Neural cell (in vitro differentiated cells): ENCODE measurements at regions not wholly inside any gene's neighbourhood (a gene's known extent, or its start where the extent isn't known, plus 50 kb on each side); places are given as distances from the start of the nearest gene placed in this dataset.

Experiments
- H2AFZ ChIP-seq: fragments of 200-600, 300-800 bp; sonication (generic), shearing (Covaris generic); 2 replicates; pipeline ENCODE4 v1.6.0; 2014; ENCODE audit warnings: low read depth, mild to moderate bottlenecking, antibody characterized with exemption, low read length, moderate library complexity
- H3F3A ChIP-seq: fragments of 200-600 bp; shearing (Covaris generic); 2 replicates; pipeline ENCODE4 v1.6.1; 2016; ENCODE audit warnings: mild to moderate bottlenecking, moderate library complexity, mixed read lengths, antibody characterized with exemption, low read length; ENCODE audit not compliant: insufficient read depth, poor library complexity, severe bottlenecking
- H3K27ac ChIP-seq: fragments of 200-600, 300-800 bp; sonication (generic), shearing (Covaris generic); 2 replicates; pipeline ENCODE4 v1.5.1; 2014; ENCODE audit warnings: mild to moderate bottlenecking, low read length, moderate library complexity
- H3K27me3 ChIP-seq: fragments of 300-800, 200-600 bp; sonication (generic), shearing (Covaris generic); 2 replicates; pipeline ENCODE4 v1.6.0; 2014; ENCODE audit warnings: mild to moderate bottlenecking, low read depth, low read length, moderate library complexity; ENCODE audit not compliant: insufficient read depth
- H3K36me3 ChIP-seq: fragments of 300-800, 200-600 bp; sonication (generic), shearing (Covaris generic); 2 replicates; pipeline ENCODE4 v1.5.1; 2014; ENCODE audit warnings: mild to moderate bottlenecking, antibody characterized with exemption, low read length, moderate library complexity; ENCODE audit not compliant: insufficient read depth
- H3K4me2 ChIP-seq: fragments of 300-800, 200-600 bp; sonication (generic), shearing (Covaris generic); 2 replicates; pipeline ENCODE4 v1.6.0; 2014; ENCODE audit warnings: mild to moderate bottlenecking, low read length
- H3K4me3 ChIP-seq: fragments of 300-800, 200-600 bp; sonication (generic), shearing (Covaris generic); 2 replicates; pipeline ENCODE4 v1.5.1; 2014; ENCODE audit warnings: mild to moderate bottlenecking, low read length, moderate library complexity
- H3K79me2 ChIP-seq: fragments of 200-600 bp; shearing (Covaris generic); replicated peaks from 2 replicates; pipeline ENCODE4 v1.6.0; 2014; ENCODE audit warnings: mild to moderate bottlenecking, low read length, moderate library complexity; ENCODE audit not compliant: insufficient read depth
- H3K9ac ChIP-seq: fragments of 300-800, 200-600 bp; sonication (generic), shearing (Covaris generic); 2 replicates; pipeline ENCODE4 v1.6.1; 2016; ENCODE audit warnings: mild to moderate bottlenecking, low read length, mixed read lengths
- H3K9me2 ChIP-seq: fragments of 200-600 bp; shearing (Covaris generic); 2 replicates; pipeline ENCODE4 v1.6.1; 2016; ENCODE audit warnings: mild to moderate bottlenecking, low read length, mixed read lengths; ENCODE audit not compliant: insufficient read depth
- H3K9me3 ChIP-seq: fragments of 200-600, 300-800 bp; sonication (generic), shearing (Covaris generic); 2 replicates; pipeline ENCODE4 v1.6.1; 2016; ENCODE audit warnings: mild to moderate bottlenecking, mixed run types, low read length, moderate library complexity, mixed read lengths
- H4K20me1 ChIP-seq: fragments of 200-600 bp; shearing (Covaris generic); 2 replicates; pipeline ENCODE4 v1.6.1; 2016; ENCODE audit warnings: mild to moderate bottlenecking, mixed run types; ENCODE audit not compliant: insufficient read depth
- CTCF ChIP-seq: fragments of 450-650 bp; IDR thresholded peaks from 2 replicates; pipeline ENCODE4 v1.5.1; 2014; ENCODE audit warnings: antibody characterized with exemption, mild to moderate bottlenecking, moderate library complexity; ENCODE audit not compliant: poor library complexity, severe bottlenecking
- EP300 ChIP-seq: fragments of 450-650 bp; conservative IDR thresholded peaks from 2 replicates; pipeline ENCODE4 v1.6.1; 2014; ENCODE audit warnings: antibody characterized with exemption, mild to moderate bottlenecking, moderate library complexity; ENCODE audit not compliant: poor library complexity, severe bottlenecking
- EZH2 ChIP-seq: fragments of 200-600, 300-800 bp; shearing (Covaris generic), sonication (generic); IDR thresholded peaks from 2 replicates; pipeline ENCODE4 v1.6.1; 2014; ENCODE audit warnings: antibody characterized with exemption, low read length, borderline replicate concordance, mild to moderate bottlenecking; ENCODE audit not compliant: insufficient read depth, poor library complexity, severe bottlenecking
- MXI1 ChIP-seq: fragments of 450-650 bp; conservative IDR thresholded peaks from 2 replicates; pipeline ENCODE4 v1.6.1; 2014; ENCODE audit warnings: antibody characterized with exemption, mild to moderate bottlenecking; ENCODE audit not compliant: poor library complexity, severe bottlenecking
- POLR2AphosphoS5 ChIP-seq: IDR thresholded peaks from 2 replicates; pipeline ENCODE4 v1.6.1; 2012
- RAD21 ChIP-seq: fragments of 450-650 bp; conservative IDR thresholded peaks from 2 replicates; pipeline ENCODE4 v1.6.1; 2014; ENCODE audit warnings: antibody characterized with exemption, mild to moderate bottlenecking, moderate library complexity
- SMC3 ChIP-seq: fragments of 450-650 bp; conservative IDR thresholded peaks from 2 replicates; pipeline ENCODE4 v1.6.1; 2014; ENCODE audit warnings: antibody characterized with exemption, mild to moderate bottlenecking, moderate library complexity; ENCODE audit not compliant: poor library complexity
- TAF1 ChIP-seq: IDR thresholded peaks from 2 replicates; pipeline ENCODE4 v1.6.1; 2012; ENCODE audit warnings: low read depth
- TF ChIP-seq, protein P1 (sequence below): IDR thresholded peaks from 2 replicates; pipeline ENCODE4 v1.6.1; 2012; ENCODE audit warnings: borderline replicate concordance

DNA sequence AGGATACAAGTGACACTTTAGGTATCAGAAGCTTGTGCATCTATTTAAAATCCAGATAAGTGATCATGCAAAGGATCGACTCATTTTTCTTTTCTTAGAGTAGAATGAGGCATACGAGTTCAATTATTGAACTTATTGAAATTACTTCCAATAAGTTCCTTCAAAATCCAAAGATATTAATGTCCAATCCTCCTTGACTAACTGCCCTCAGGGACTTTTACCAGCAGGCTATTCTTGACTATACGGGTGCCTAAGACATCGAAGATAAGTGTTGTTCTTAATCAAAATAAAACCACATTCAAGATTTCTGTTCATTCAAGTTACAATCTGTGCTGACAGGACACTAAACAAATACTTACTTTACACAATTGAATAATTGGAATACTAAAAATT, 74.5 kb upstream of the SP4 start:
- H3K36me3 ChIP-seq, result no peaks in the 10 kb centered on the region
- TF ChIP-seq RAD21 (no peak), CTCF (no peak), EP300 (no peak), MXI1 (no peak), TAF1 (no peak), EZH2 (no peak), POLR2AphosphoS5 (no peak), SMC3 (no peak)
- TF ChIP-seq, protein P1, sequence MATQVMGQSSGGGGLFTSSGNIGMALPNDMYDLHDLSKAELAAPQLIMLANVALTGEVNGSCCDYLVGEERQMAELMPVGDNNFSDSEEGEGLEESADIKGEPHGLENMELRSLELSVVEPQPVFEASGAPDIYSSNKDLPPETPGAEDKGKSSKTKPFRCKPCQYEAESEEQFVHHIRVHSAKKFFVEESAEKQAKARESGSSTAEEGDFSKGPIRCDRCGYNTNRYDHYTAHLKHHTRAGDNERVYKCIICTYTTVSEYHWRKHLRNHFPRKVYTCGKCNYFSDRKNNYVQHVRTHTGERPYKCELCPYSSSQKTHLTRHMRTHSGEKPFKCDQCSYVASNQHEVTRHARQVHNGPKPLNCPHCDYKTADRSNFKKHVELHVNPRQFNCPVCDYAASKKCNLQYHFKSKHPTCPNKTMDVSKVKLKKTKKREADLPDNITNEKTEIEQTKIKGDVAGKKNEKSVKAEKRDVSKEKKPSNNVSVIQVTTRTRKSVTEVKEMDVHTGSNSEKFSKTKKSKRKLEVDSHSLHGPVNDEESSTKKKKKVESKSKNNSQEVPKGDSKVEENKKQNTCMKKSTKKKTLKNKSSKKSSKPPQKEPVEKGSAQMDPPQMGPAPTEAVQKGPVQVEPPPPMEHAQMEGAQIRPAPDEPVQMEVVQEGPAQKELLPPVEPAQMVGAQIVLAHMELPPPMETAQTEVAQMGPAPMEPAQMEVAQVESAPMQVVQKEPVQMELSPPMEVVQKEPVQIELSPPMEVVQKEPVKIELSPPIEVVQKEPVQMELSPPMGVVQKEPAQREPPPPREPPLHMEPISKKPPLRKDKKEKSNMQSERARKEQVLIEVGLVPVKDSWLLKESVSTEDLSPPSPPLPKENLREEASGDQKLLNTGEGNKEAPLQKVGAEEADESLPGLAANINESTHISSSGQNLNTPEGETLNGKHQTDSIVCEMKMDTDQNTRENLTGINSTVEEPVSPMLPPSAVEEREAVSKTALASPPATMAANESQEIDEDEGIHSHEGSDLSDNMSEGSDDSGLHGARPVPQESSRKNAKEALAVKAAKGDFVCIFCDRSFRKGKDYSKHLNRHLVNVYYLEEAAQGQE, result no peak
- H3K9me2 ChIP-seq, result no peaks in the 10 kb centered on the region
- H3K27me3 ChIP-seq, result no peaks in the 10 kb centered on the region
- H3K27ac ChIP-seq, result no peak overlapping the region
- no peaks in the 10 kb centered on the region for H3K79me2 ChIP-seq
- no peaks in the 10 kb centered on the region for H3F3A ChIP-seq
- no peak overlapping the region for H2AFZ ChIP-seq
- no peak overlapping the region for H3K9ac ChIP-seq
- no peaks in the 10 kb centered on the region for H4K20me1 ChIP-seq
- no peak overlapping the region for H3K4me3 ChIP-seq
- no peak overlapping the region for H3K4me2 ChIP-seq
- no peaks in the 10 kb centered on the region for H3K9me3 ChIP-seq

DNA sequence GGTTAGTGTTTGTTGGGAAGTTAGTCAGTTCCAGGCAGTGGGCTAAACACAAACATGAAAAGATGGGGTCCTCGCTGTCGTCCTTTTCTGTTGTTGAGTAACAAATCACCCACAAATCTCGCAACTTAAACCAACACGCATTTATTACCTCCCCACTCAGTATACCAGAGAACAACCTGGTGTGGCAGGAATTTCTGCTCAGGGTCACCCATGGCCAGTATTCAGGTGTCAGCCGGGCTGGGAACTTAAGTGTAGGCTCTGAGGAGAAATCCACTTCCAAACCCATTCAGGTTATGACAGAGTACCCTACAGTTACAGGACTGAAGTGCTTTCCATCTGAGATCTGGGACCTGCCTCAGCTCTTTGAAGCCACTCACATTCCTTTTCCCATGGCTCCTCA, 73.6 kb upstream of the SP4 start:
- Histone ChIP-seq H3K4me2 (no peak overlapping the region), H3K79me2 (no peaks in the 10 kb centered on the region), H2AFZ (no peak overlapping the region), H3K9ac (no peak overlapping the region), H3K36me3 (no peaks in the 10 kb centered on the region), H3K9me3 (no peaks in the 10 kb centered on the region), H4K20me1 (no peaks in the 10 kb centered on the region), H3K27me3 (no peaks in the 10 kb centered on the region), H3K9me2 (no peaks in the 10 kb centered on the region), H3K4me3 (no peak overlapping the region), H3K27ac (no peak overlapping the region), H3F3A (no peaks in the 10 kb centered on the region)
- TF ChIP-seq MXI1 (no peak), CTCF (no peak), POLR2AphosphoS5 (no peak), RAD21 (no peak), EP300 (no peak), EZH2 (no peak), TAF1 (no peak), SMC3 (no peak)
- TF ChIP-seq, protein P1, result no peak
